OCI-LY3 (cell line): ENCODE measurements at regions not wholly inside any gene's neighbourhood (a gene's known extent, or its start where the extent isn't known, plus 50 kb on each side); places are given as distances from the start of the nearest gene placed in this dataset.
"Not testable (repeated sequence)": the region's sequence is repeated elsewhere in the genome, so short reads cannot be mapped to it uniquely, and the experiment has no call there.

Source experiments
- CTCF ChIP-seq: fragments of 200-600, 300-600 bp; sonication (generic); IDR thresholded peaks from 2 replicates; pipeline ENCODE4 v1.5.1; 2014; ENCODE audit warnings: antibody characterized with exemption, low read length, low read depth
- EZH2phosphoT487 ChIP-seq: fragments of 200-600 bp; shearing (Covaris generic); IDR thresholded peaks from 2 replicates; pipeline ENCODE4 v1.6.1; 2018; ENCODE audit warnings: antibody characterized with exemption, mixed run types, low read depth

- TF ChIP-seq CTCF, EZH2phosphoT487: not testable (repeated sequence)
Measured at GRCh38 chr10:109729895-109730294, 193.4 kb downstream of the XPNPEP1 start.
